Heart left ventricle (tissue), 13 donors: ENCODE measurements at regions not wholly inside any gene's neighbourhood (a gene's known extent, or its start where the extent isn't known, plus 50 kb on each side); places are given as distances from the start of the nearest gene placed in this dataset.

Experiments used
- POLR2A ChIP-seq, 2 donors: fragments of 450-650 bp; IDR thresholded peaks; one replicate each; pipeline ENCODE4 v1.6.1; 2017; ENCODE audit warnings: antibody characterized with exemption in 2 of 2, mild to moderate bottlenecking in 2 of 2, moderate library complexity in 2 of 2
- TF ChIP-seq, protein P1 (sequence below), 12 donors: fragments of 200-600 bp; sonication (generic) in 4 of 12; IDR thresholded peaks; one replicate each; pipeline versions ENCODE4 v1.5.0 to v1.8.0; 2018 to 2022; ENCODE audit warnings: antibody characterized with exemption in 12 of 12, mild to moderate bottlenecking in 5 of 12
- donor health status: ischemic (EF 13 %, LVEDD 7.1; RV severe dilation, severe dysfunction).
- donor health status: DM: no; HTN: yes; CAD: no.
- donor health status: DM: no; HTN: no; CAD: no.
- donor health status: ischemic (EF 25% LVEDD 6.9; RV normal size, moderate dysfunction).
- donor health status: ischemic (EF 25% LVEDD 5.7; RV mildly dilated, moderate dysfunction).
- donor health status: ischemic (EF 35%, LVEDD 5.7; RV mildly dilated, moderate dysfunction).
- donor health status: nonischemic (EF 11% LVEDD 7.7; RV severe dilation, severe dysfunction).
- donor health status: DM: yes; HTN: yes; CAD: no.
- donor health status: PGD.
- donor health status: ischemic (EF 29% LVEDD 5.4; RV normal size, mild dysfunction).
- donor health status: nonischemic (EF 23%, LVEDD 6.1; RV moderate dilation, normal function).

DNA sequence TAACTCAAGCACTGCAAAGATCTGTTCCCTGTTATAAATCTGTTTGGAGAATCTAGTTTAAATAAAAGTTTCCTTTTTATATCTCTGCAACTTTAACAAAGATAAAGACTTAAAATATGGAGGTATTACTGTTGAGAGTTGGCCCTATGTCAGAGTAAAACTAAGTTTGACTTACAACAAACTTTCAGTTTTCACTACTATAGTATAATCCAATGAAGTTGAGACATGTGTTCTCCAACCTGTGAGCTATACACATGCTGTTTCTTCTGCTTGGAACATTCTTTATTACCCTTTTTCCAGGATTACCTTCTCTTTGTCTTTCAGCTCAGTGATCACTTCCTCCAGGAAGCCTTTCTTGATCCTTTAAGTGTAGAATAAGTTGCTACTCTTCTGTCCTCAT lies 1109.3 kb downstream of the MAT2B start:
- TF ChIP-seq, protein P1, sequence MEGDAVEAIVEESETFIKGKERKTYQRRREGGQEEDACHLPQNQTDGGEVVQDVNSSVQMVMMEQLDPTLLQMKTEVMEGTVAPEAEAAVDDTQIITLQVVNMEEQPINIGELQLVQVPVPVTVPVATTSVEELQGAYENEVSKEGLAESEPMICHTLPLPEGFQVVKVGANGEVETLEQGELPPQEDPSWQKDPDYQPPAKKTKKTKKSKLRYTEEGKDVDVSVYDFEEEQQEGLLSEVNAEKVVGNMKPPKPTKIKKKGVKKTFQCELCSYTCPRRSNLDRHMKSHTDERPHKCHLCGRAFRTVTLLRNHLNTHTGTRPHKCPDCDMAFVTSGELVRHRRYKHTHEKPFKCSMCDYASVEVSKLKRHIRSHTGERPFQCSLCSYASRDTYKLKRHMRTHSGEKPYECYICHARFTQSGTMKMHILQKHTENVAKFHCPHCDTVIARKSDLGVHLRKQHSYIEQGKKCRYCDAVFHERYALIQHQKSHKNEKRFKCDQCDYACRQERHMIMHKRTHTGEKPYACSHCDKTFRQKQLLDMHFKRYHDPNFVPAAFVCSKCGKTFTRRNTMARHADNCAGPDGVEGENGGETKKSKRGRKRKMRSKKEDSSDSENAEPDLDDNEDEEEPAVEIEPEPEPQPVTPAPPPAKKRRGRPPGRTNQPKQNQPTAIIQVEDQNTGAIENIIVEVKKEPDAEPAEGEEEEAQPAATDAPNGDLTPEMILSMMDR (IDR thresholded peaks at IDR 0.05), result no peak
- no peak for TF ChIP-seq POLR2A (IDR thresholded peaks at IDR 0.05)
